Trophoblast cell (in vitro differentiated cells and primary cell): ENCODE measurements at regions not wholly inside any gene's neighbourhood (a gene's known extent, or its start where the extent isn't known, plus 50 kb on each side); places are given as distances from the start of the nearest gene placed in this dataset.
A peak's percentile ranks its signal among the peaks of the same experiment; 100 is the strongest.

ENCODE experiments used
- DNase-seq, 2 donors: peaks; one replicate each; pipeline ENCODE4 v3.0.0-alpha.2; 2016
- H2AFZ ChIP-seq: 2 replicates; pipeline ENCODE4 v1.6.1; 2013; ENCODE audit warnings: low read length, moderate library complexity, mild to moderate bottlenecking; ENCODE audit not compliant: insufficient read depth, poor library complexity
- H2AK5ac ChIP-seq: 2 replicates; pipeline ENCODE4 v1.6.1; 2013; ENCODE audit warnings: mild to moderate bottlenecking, low read length
- H2BK120ac ChIP-seq: 2 replicates; pipeline ENCODE4 v1.6.1; 2013; ENCODE audit warnings: low read length, mild to moderate bottlenecking, moderate library complexity; ENCODE audit not compliant: insufficient read depth, poor library complexity
- H2BK12ac ChIP-seq: 2 replicates; pipeline ENCODE4 v1.6.1; 2013; ENCODE audit warnings: mild to moderate bottlenecking, low read length, moderate library complexity
- H2BK5ac ChIP-seq: 2 replicates; pipeline ENCODE4 v1.6.1; 2013; ENCODE audit warnings: low read length, low read depth, moderate library complexity, mild to moderate bottlenecking; ENCODE audit not compliant: poor library complexity
- H3K14ac ChIP-seq: 2 replicates; pipeline ENCODE4 v1.6.1; 2013; ENCODE audit warnings: mild to moderate bottlenecking, low read length
- H3K18ac ChIP-seq: 2 replicates; pipeline ENCODE4 v1.6.1; 2013; ENCODE audit warnings: mild to moderate bottlenecking, low read length
- H3K23ac ChIP-seq: 2 replicates; pipeline ENCODE4 v1.6.1; 2013; ENCODE audit warnings: low read length
- H3K27ac ChIP-seq: 2 replicates; pipeline ENCODE4 v1.5.1; 2013; ENCODE audit warnings: low read depth, mild to moderate bottlenecking, inconsistent platforms, low read length, moderate library complexity
- H3K27me3 ChIP-seq: 2 replicates; pipeline ENCODE4 v1.6.1; 2013; ENCODE audit warnings: inconsistent platforms, mild to moderate bottlenecking, low read length, moderate library complexity; ENCODE audit not compliant: insufficient read depth
- H3K36me3 ChIP-seq, 2 experiments: 1 replicate in 1 of 2; 2 replicates in 1 of 2; pipeline ENCODE4 v1.6.1; 2013; ENCODE audit warnings: low read length in 2 of 2, mild to moderate bottlenecking in 2 of 2, moderate library complexity in 1 of 2; ENCODE audit not compliant: insufficient read depth in 2 of 2, control insufficient read depth in 1 of 2
- H3K4ac ChIP-seq: 2 replicates; pipeline ENCODE4 v1.6.1; 2013; ENCODE audit warnings: low read depth, mild to moderate bottlenecking, low read length, moderate library complexity
- H3K4me1 ChIP-seq, 2 experiments: 1 replicate in 1 of 2; 2 replicates in 1 of 2; pipeline ENCODE4 v1.6.1; 2013; ENCODE audit warnings: low read length in 2 of 2, mild to moderate bottlenecking in 2 of 2, moderate library complexity in 1 of 2; ENCODE audit not compliant: insufficient read depth in 2 of 2, control insufficient read depth in 1 of 2
- H3K4me2 ChIP-seq: 2 replicates; pipeline ENCODE4 v1.6.1; 2013; ENCODE audit warnings: inconsistent platforms, mild to moderate bottlenecking, low read length, moderate library complexity
- H3K4me3 ChIP-seq: 2 replicates; pipeline ENCODE4 v1.5.1; 2013; ENCODE audit warnings: mild to moderate bottlenecking, low read depth, low read length, inconsistent platforms
- H3K79me1 ChIP-seq: one replicate; pipeline ENCODE4 v1.6.1; 2013; ENCODE audit warnings: low read length
- H3K79me2 ChIP-seq: 2 replicates; pipeline ENCODE4 v1.6.1; 2013; ENCODE audit warnings: low read length, mild to moderate bottlenecking; ENCODE audit not compliant: control insufficient read depth, insufficient read depth, poor library complexity
- H3K9ac ChIP-seq: 2 replicates; pipeline ENCODE4 v1.6.1; 2013; ENCODE audit warnings: mild to moderate bottlenecking, low read length
- H3K9me3 ChIP-seq: 2 replicates; pipeline ENCODE4 v1.6.1; 2013; ENCODE audit warnings: low read depth, mild to moderate bottlenecking, control low read depth, inconsistent platforms, low read length; ENCODE audit not compliant: insufficient read depth
- H4K12ac ChIP-seq: 2 replicates; pipeline ENCODE4 v1.6.1; 2013; ENCODE audit warnings: low read depth, mild to moderate bottlenecking, low read length, moderate library complexity
- H4K8ac ChIP-seq: 2 replicates; pipeline ENCODE4 v1.6.1; 2013; ENCODE audit warnings: low read depth, mild to moderate bottlenecking, low read length, moderate library complexity
- H4K91ac ChIP-seq: one replicate; pipeline ENCODE4 v1.6.1; 2013; ENCODE audit warnings: low read depth, mild to moderate bottlenecking, low read length, moderate library complexity
- WGBS: extraction: QIAGEN DNeasy Blood & Tissue Kit; methylation state at CpG from one replicate; pipeline ENCODE4 v1.1.7; 2013; ENCODE audit warnings: missing lambda C conversion rate; ENCODE audit not compliant: insufficient read length, insufficient coverage; ENCODE audit errors: extremely low coverage; 5-methylcytosine and 5-hydroxymethylcytosine counted together

GRCh38 chr7:132072873-132073272 is 503.4 kb downstream of the PLXNA4 start:
- Histone ChIP-seq H2BK120ac (no peak overlapping the region), H2BK5ac (no peak overlapping the region), H3K79me1 (no peaks in the 10 kb centered on the region), H3K9me3 (peaks cover 1% of the 10 kb centered on the region), H2BK12ac (no peak overlapping the region), H3K4me3 (no peak overlapping the region), H3K36me3 (no peaks in the 10 kb centered on the region), H3K23ac (no peak overlapping the region), H3K9ac (no peak overlapping the region), H4K8ac (no peak overlapping the region), H4K91ac (no peak overlapping the region), H3K18ac (no peak overlapping the region), H3K79me2 (no peaks in the 10 kb centered on the region), H3K4me2 (no peak overlapping the region), H3K4me1 (peaks cover 0 to 4% of the 10 kb centered on the region in 2 experiments), H4K12ac (no peak overlapping the region), H3K14ac (no peak overlapping the region), H3K27ac (no peak overlapping the region), H2AK5ac (no peak overlapping the region), H2AFZ (no peak overlapping the region), H3K27me3 (no peaks in the 10 kb centered on the region), H3K4ac (no peak overlapping the region)
- no peak for DNase-seq

GRCh38 chr7:132072165-132072564 is 504.1 kb downstream of the PLXNA4 start:
- Histone ChIP-seq H3K4ac (no peak overlapping the region), H3K18ac (no peak overlapping the region), H3K23ac (no peak overlapping the region), H4K12ac (no peak overlapping the region), H2AK5ac (no peak overlapping the region), H4K8ac (no peak overlapping the region), H3K9me3 (peaks cover 1% of the 10 kb centered on the region), H3K27ac (no peak overlapping the region), H3K4me2 (no peak overlapping the region), H3K27me3 (no peaks in the 10 kb centered on the region), H3K9ac (no peak overlapping the region), H3K36me3 (no peaks in the 10 kb centered on the region), H4K91ac (no peak overlapping the region), H2BK120ac (no peak overlapping the region), H3K79me2 (no peaks in the 10 kb centered on the region), H2BK12ac (no peak overlapping the region), H3K4me1 (peaks cover 0 to 4% of the 10 kb centered on the region in 2 experiments), H3K14ac (no peak overlapping the region), H3K4me3 (no peak overlapping the region), H2BK5ac (no peak overlapping the region), H3K79me1 (no peaks in the 10 kb centered on the region), H2AFZ (no peak overlapping the region)
- DNase-seq, result peak; percentile 4 to 15
- WGBS, result no CpG with 5 or more reads among the region's 4 CpGs

GRCh38 chr7:132069306-132069705 is 507.0 kb downstream of the PLXNA4 start:
- no peaks in the 10 kb centered on the region for H3K79me2 ChIP-seq
- H3K27me3 ChIP-seq, result no peaks in the 10 kb centered on the region
- peaks cover 12% of the 10 kb centered on the region in 2 experiments for H3K4me1 ChIP-seq
- no peak for DNase-seq
- no peak overlapping the region for H3K4me3 ChIP-seq
- no CpG with 5 or more reads among the region's 4 CpGs for WGBS
- H4K8ac ChIP-seq, result no peak overlapping the region
- no peak overlapping the region for H2BK12ac ChIP-seq
- no peak overlapping the region for H4K91ac ChIP-seq
- H3K4me2 ChIP-seq, result no peak overlapping the region
- no peak overlapping the region for H3K23ac ChIP-seq
- H2AK5ac ChIP-seq, result no peak overlapping the region
- no peak overlapping the region for H4K12ac ChIP-seq
- H3K9me3 ChIP-seq, result no peaks in the 10 kb centered on the region
- H3K79me1 ChIP-seq, result peaks cover 5% of the 10 kb centered on the region
- H2AFZ ChIP-seq, result no peak overlapping the region
- H3K27ac ChIP-seq, result no peak overlapping the region
- no peaks in the 10 kb centered on the region for H3K36me3 ChIP-seq
- no peak overlapping the region for H3K14ac ChIP-seq
- H2BK120ac ChIP-seq, result no peak overlapping the region
- H3K9ac ChIP-seq, result no peak overlapping the region
- no peak overlapping the region for H3K4ac ChIP-seq
- no peak overlapping the region for H2BK5ac ChIP-seq
- H3K18ac ChIP-seq, result no peak overlapping the region

GRCh38 chr7:132066761-132067171 is 509.5 kb downstream of the PLXNA4 start:
- Histone ChIP-seq H2AK5ac (no peak overlapping the region), H3K9ac (no peak overlapping the region), H2BK120ac (no peak overlapping the region), H3K4me2 (no peak overlapping the region), H4K91ac (no peak overlapping the region), H3K4ac (no peak overlapping the region), H3K27me3 (no peaks in the 10 kb centered on the region), H3K36me3 (no peaks in the 10 kb centered on the region), H3K23ac (no peak overlapping the region), H3K14ac (no peak overlapping the region), H3K4me1 (peaks cover 9 to 12% of the 10 kb centered on the region in 2 experiments), H2BK12ac (no peak overlapping the region), H2BK5ac (no peak overlapping the region), H3K18ac (no peak overlapping the region), H4K8ac (no peak overlapping the region), H3K9me3 (no peaks in the 10 kb centered on the region), H3K27ac (no peak overlapping the region), H3K79me2 (no peaks in the 10 kb centered on the region), H3K79me1 (peaks cover 5% of the 10 kb centered on the region), H2AFZ (no peak overlapping the region), H3K4me3 (no peak overlapping the region), H4K12ac (no peak overlapping the region)
- no CpG with 5 or more reads among the region's 12 CpGs for WGBS
- no peak for DNase-seq
